GM23338 (cell line): ENCODE measurements at regions not wholly inside any gene's neighbourhood (a gene's known extent, or its start where the extent isn't known, plus 50 kb on each side); places are given as distances from the start of the nearest gene placed in this dataset.

Experiments used
- ATAC-seq: fragments of 200-7000 bp; cut with Tn5 transposase; 3 replicates; pipeline ENCODE4 v1.9.1; 2020
- DNase-seq: peaks from one replicate; pipeline ENCODE4 v3.0.0-alpha.2; 2015; ENCODE audit warnings: low spot score
- H2AFZ ChIP-seq: fragments of 200-600 bp; sonication (generic); 2 replicates; pipeline ENCODE4 v1.8.0; 2016; ENCODE audit warnings: antibody characterized with exemption, mild to moderate bottlenecking, moderate library complexity
- H3F3A ChIP-seq: fragments of 200-600 bp; sonication (generic); replicated peaks from 2 replicates; pipeline ENCODE4 v1.8.0; 2017; ENCODE audit warnings: antibody characterized with exemption, mixed run types, low read depth
- H3K27ac ChIP-seq: fragments of 200-600 bp; sonication (generic); 2 replicates; pipeline ENCODE4 v1.6.1; 2016; ENCODE audit warnings: low read depth
- H3K27me3 ChIP-seq: fragments of 200-600 bp; sonication (generic); 2 replicates; pipeline ENCODE4 v1.8.0; 2016; ENCODE audit warnings: mild to moderate bottlenecking, mixed run types, moderate library complexity; ENCODE audit not compliant: insufficient read depth
- H3K36me3 ChIP-seq: fragments of 200-600 bp; sonication (generic); 2 replicates; pipeline ENCODE4 v1.8.0; 2016; ENCODE audit warnings: mild to moderate bottlenecking; ENCODE audit not compliant: insufficient read depth
- H3K4me1 ChIP-seq: fragments of 200-600 bp; sonication (generic); 2 replicates; pipeline ENCODE4 v1.8.0; 2016; ENCODE audit warnings: mild to moderate bottlenecking, moderate library complexity; ENCODE audit not compliant: insufficient read depth
- H3K4me2 ChIP-seq: fragments of 200-600 bp; sonication (generic); 2 replicates; pipeline ENCODE4 v1.7.1; 2017; ENCODE audit warnings: mixed run types
- H3K4me3 ChIP-seq: fragments of 200-600 bp; sonication (generic); 2 replicates; pipeline ENCODE4 v1.6.1; 2016; ENCODE audit warnings: mixed run types
- H3K79me2 ChIP-seq: fragments of 200-600 bp; sonication (generic); replicated peaks from 2 replicates; pipeline ENCODE4 v1.8.0; 2017; ENCODE audit warnings: mild to moderate bottlenecking; ENCODE audit not compliant: insufficient read depth
- H3K9me2 ChIP-seq: fragments of 200-600 bp; sonication (generic); 2 replicates; pipeline ENCODE4 v1.8.0; 2017; ENCODE audit not compliant: insufficient read depth
- H4K20me1 ChIP-seq: fragments of 200-600 bp; sonication (generic); replicated peaks from 2 replicates; pipeline ENCODE4 v1.8.0; 2017; ENCODE audit warnings: mild to moderate bottlenecking; ENCODE audit not compliant: insufficient read depth
- H3K27ac Mint-ChIP-seq: 2 replicates; pipeline ENCODE4 v1.8.0; 2020; ENCODE audit warnings: inconsistent platforms, mild to moderate bottlenecking, moderate library complexity, mixed read lengths
- H3K27me3 Mint-ChIP-seq: 3 replicates; pipeline ENCODE4 v1.8.0; 2022; ENCODE audit warnings: low read depth, mild to moderate bottlenecking, moderate library complexity, mixed read lengths, inconsistent platforms; ENCODE audit not compliant: insufficient read depth, poor library complexity
- H3K36me3 Mint-ChIP-seq: 3 replicates; pipeline ENCODE4 v1.8.0; 2021; ENCODE audit warnings: low read depth, mild to moderate bottlenecking, inconsistent platforms, moderate library complexity, mixed read lengths
- H3K4me1 Mint-ChIP-seq: 3 replicates; pipeline ENCODE4 v1.8.0; 2020; ENCODE audit warnings: mild to moderate bottlenecking, inconsistent platforms, mixed read lengths
- H3K4me3 Mint-ChIP-seq: 3 replicates; pipeline ENCODE4 v1.8.0; 2021; ENCODE audit warnings: moderate library complexity, mild to moderate bottlenecking, inconsistent platforms, mixed read lengths
- H3K9me3 Mint-ChIP-seq: 3 replicates; pipeline ENCODE4 v1.8.0; 2020; ENCODE audit warnings: moderate library complexity, mild to moderate bottlenecking, inconsistent platforms, mixed read lengths
- EZH2phosphoT487 ChIP-seq: fragments of 200-600 bp; sonication (generic); IDR thresholded peaks from one replicate; pipeline ENCODE4 v1.8.1; 2018; ENCODE audit warnings: antibody characterized with exemption; ENCODE audit not compliant: unreplicated experiment
- REST ChIP-seq: IDR thresholded peaks from one replicate; pipeline ENCODE4 v1.6.1; 2018; ENCODE audit warnings: antibody characterized with exemption; ENCODE audit not compliant: unreplicated experiment
- ZNF331 ChIP-seq: fragments of 250-450 bp; sonication (Bioruptor Pico); IDR thresholded peaks from 2 replicates; pipeline ENCODE4 v1.5.0; 2020; ENCODE audit warnings: low read depth, mild to moderate bottlenecking, moderate library complexity
- ZNF462 ChIP-seq: fragments of 250-450 bp; sonication (Bioruptor Pico); IDR thresholded peaks from 2 replicates; pipeline ENCODE4 v1.5.0; 2020; ENCODE audit warnings: mild to moderate bottlenecking, moderate library complexity

GRCh38 chr20:6519556-6519955, 247.9 kb upstream of the BMP2 start:
- Mint-ChIP-seq H3K36me3 (no peaks in the 10 kb centered on the region), H3K27me3 (no peaks in the 10 kb centered on the region)
- H3K4me2 ChIP-seq = no peak overlapping the region

GRCh38 chr20:6515261-6515660, 252.2 kb upstream of the BMP2 start:
- DNase-seq (no peak), ATAC-seq (no peak)
- Histone ChIP-seq H3K36me3 (no peaks in the 10 kb centered on the region), H3K27ac (no peak overlapping the region), H3K4me3 (no peak overlapping the region), H3K4me2 (no peak overlapping the region), H3K9me2 (no peaks in the 10 kb centered on the region), H3K4me1 (no peaks in the 10 kb centered on the region), H4K20me1 (no peaks in the 10 kb centered on the region), H3K27me3 (no peaks in the 10 kb centered on the region), H3K79me2 (no peaks in the 10 kb centered on the region), H3F3A (no peaks in the 10 kb centered on the region), H2AFZ (no peak overlapping the region)
- Mint-ChIP-seq H3K36me3 (no peaks in the 10 kb centered on the region), H3K4me3 (no peak overlapping the region), H3K27ac (no peak overlapping the region), H3K9me3 (no peaks in the 10 kb centered on the region; the same call in 2 of the 3 replicates), H3K27me3 (no peaks in the 10 kb centered on the region), H3K4me1 (no peaks in the 10 kb centered on the region)
- TF ChIP-seq ZNF462 (CRISPR knock-in tag) (no peak), REST (no peak)

More at GRCh38 chr20:6519556-6519955, 247.9 kb upstream of the BMP2 start:
- H3K4me3 Mint-ChIP-seq = no peak overlapping the region
- H3K27me3 ChIP-seq = no peaks in the 10 kb centered on the region
- no peaks in the 10 kb centered on the region for H3F3A ChIP-seq
- no peak overlapping the region for H3K27ac ChIP-seq
- TF ChIP-seq REST = no peak
- no peak for TF ChIP-seq EZH2phosphoT487
- TF ChIP-seq ZNF331 (CRISPR knock-in tag) = no peak
- H3K9me2 ChIP-seq = peaks cover 8% of the 10 kb centered on the region; the same call in 1 of the 2 replicates
- H3K4me1 Mint-ChIP-seq = no peaks in the 10 kb centered on the region
- H3K27ac Mint-ChIP-seq = no peak overlapping the region
- no peak for DNase-seq
- no peaks in the 10 kb centered on the region for H4K20me1 ChIP-seq
- no peaks in the 10 kb centered on the region for H3K36me3 ChIP-seq
- H3K9me3 Mint-ChIP-seq = peaks cover 2% of the 10 kb centered on the region; the same call in 1 of the 3 replicates
- no peaks in the 10 kb centered on the region for H3K4me1 ChIP-seq
- H3K4me3 ChIP-seq = no peak overlapping the region
- no peak overlapping the region for H2AFZ ChIP-seq
- ATAC-seq = no peak
- no peaks in the 10 kb centered on the region for H3K79me2 ChIP-seq
